ENCODE measurements at regions not wholly inside any gene's neighbourhood (a gene's known extent, or its start where the extent isn't known, plus 50 kb on each side); places are given as distances from the start of the nearest gene placed in this dataset.
A peak's percentile ranks its signal among the peaks of the same experiment; 100 is the strongest.

GRCh38 chr14:97218691-97219430 is 421.7 kb downstream of the VRK1 start:
- H3K9me3 Mint-ChIP-seq (ENCODE audit: unreplicated experiment), result no peaks in the 10 kb centered on the region
- H3K4me3 Mint-ChIP-seq (ENCODE audit: unreplicated experiment), result peak overlapping the region; percentile 66
- H3K9me3 ChIP-seq (ENCODE audit: insufficient read depth, low read depth, low read length), result no peaks in the 10 kb centered on the region
- TF ChIP-seq CTCF (IDR thresholded peaks at IDR 0.05; ENCODE audit: insufficient read depth, low read depth, low read length), result no peak
- TF ChIP-seq EZH2 (IDR thresholded peaks at IDR 0.05; ENCODE audit: insufficient read depth, low read length), result peak; percentile 64
- peaks cover 5% of the 10 kb centered on the region for H3K4me1 ChIP-seq (ENCODE audit: insufficient read depth, low read length)
- peaks cover 7% of the 10 kb centered on the region for H3K27me3 Mint-ChIP-seq (ENCODE audit: low read depth, unreplicated experiment)
- no peaks in the 10 kb centered on the region for H3K36me3 Mint-ChIP-seq (ENCODE audit: low read depth, unreplicated experiment)
- no peak overlapping the region for H3K9ac ChIP-seq (ENCODE audit: low read length)
- H3K27me3 ChIP-seq (ENCODE audit: insufficient read depth, low read length), result peaks cover 30% of the 10 kb centered on the region
- H3K4me3 ChIP-seq (ENCODE audit: insufficient read depth, low read depth, low read length), result peak overlapping the region; percentile 59
- no peak overlapping the region for H3K27ac Mint-ChIP-seq (ENCODE audit: unreplicated experiment)
- H2AFZ ChIP-seq (ENCODE audit: low read depth, low read length), result peak overlapping the region; percentile 83
- no peaks in the 10 kb centered on the region for H3K36me3 ChIP-seq (ENCODE audit: insufficient read depth, low read length)
- FAIRE-seq (no peak), DNase-seq (ENCODE audit: low read depth) (peak; percentile 0)
- H3K4me2 ChIP-seq (ENCODE audit: low read length), result peak overlapping the region; percentile 89
- H3K79me2 ChIP-seq (ENCODE audit: insufficient read depth, low read length), result no peaks in the 10 kb centered on the region
- H4K20me1 ChIP-seq (ENCODE audit: insufficient read depth, low read length), result no peaks in the 10 kb centered on the region
- peaks cover 2% of the 10 kb centered on the region for H3K4me1 Mint-ChIP-seq (ENCODE audit: low read depth, unreplicated experiment)
- no peak overlapping the region for H3K27ac ChIP-seq (ENCODE audit: low read depth, low read length)

- Histone ChIP-seq H3K79me2 (ENCODE audit: insufficient read depth, low read length) (no peaks in the 10 kb centered on the region), H3K4me3 (ENCODE audit: insufficient read depth, low read depth, low read length) (peak overlapping the region; percentile 59), H3K27ac (ENCODE audit: low read depth, low read length) (no peak overlapping the region), H3K9ac (ENCODE audit: low read length) (no peak overlapping the region), H3K4me1 (ENCODE audit: insufficient read depth, low read length) (peaks cover 5% of the 10 kb centered on the region), H3K27me3 (ENCODE audit: insufficient read depth, low read length) (peaks cover 30% of the 10 kb centered on the region), H3K36me3 (ENCODE audit: insufficient read depth, low read length) (no peaks in the 10 kb centered on the region), H4K20me1 (ENCODE audit: insufficient read depth, low read length) (no peaks in the 10 kb centered on the region), H2AFZ (ENCODE audit: low read depth, low read length) (no peak overlapping the region), H3K4me2 (ENCODE audit: low read length) (peak overlapping the region; percentile 89), H3K9me3 (ENCODE audit: insufficient read depth, low read depth, low read length) (no peaks in the 10 kb centered on the region)
- DNase-seq (ENCODE audit: low read depth) (no peak), FAIRE-seq (no peak)
- H3K36me3 Mint-ChIP-seq (ENCODE audit: low read depth, unreplicated experiment), result no peaks in the 10 kb centered on the region
- H3K9me3 Mint-ChIP-seq (ENCODE audit: unreplicated experiment), result no peaks in the 10 kb centered on the region
- TF ChIP-seq CTCF (IDR thresholded peaks at IDR 0.05; ENCODE audit: insufficient read depth, low read depth, low read length), result no peak
- TF ChIP-seq EZH2 (IDR thresholded peaks at IDR 0.05; ENCODE audit: insufficient read depth, low read length), result peak; percentile 39
- H3K27ac Mint-ChIP-seq (ENCODE audit: unreplicated experiment), result no peak overlapping the region
- peaks cover 2% of the 10 kb centered on the region for H3K4me1 Mint-ChIP-seq (ENCODE audit: low read depth, unreplicated experiment)
- peak overlapping the region; percentile 69 for H3K4me3 Mint-ChIP-seq (ENCODE audit: unreplicated experiment)
- H3K27me3 Mint-ChIP-seq (ENCODE audit: low read depth, unreplicated experiment), result peaks cover 1% of the 10 kb centered on the region
These were observed 422.3 kb downstream of the VRK1 start for GRCh38 chr14:97219431-97220017.

All from astrocyte (in vitro differentiated cells and primary cell).